HG03571 (cell line): ENCODE measurements at regions not wholly inside any gene's neighbourhood (a gene's known extent, or its start where the extent isn't known, plus 50 kb on each side); places are given as distances from the start of the nearest gene placed in this dataset.

Experiments
- ATAC-seq: cut with Tn5 transposase; IDR thresholded peaks from one replicate; pipeline ENCODE4 v1.9.1; 2021; ENCODE audit not compliant: unreplicated experiment

DNA sequence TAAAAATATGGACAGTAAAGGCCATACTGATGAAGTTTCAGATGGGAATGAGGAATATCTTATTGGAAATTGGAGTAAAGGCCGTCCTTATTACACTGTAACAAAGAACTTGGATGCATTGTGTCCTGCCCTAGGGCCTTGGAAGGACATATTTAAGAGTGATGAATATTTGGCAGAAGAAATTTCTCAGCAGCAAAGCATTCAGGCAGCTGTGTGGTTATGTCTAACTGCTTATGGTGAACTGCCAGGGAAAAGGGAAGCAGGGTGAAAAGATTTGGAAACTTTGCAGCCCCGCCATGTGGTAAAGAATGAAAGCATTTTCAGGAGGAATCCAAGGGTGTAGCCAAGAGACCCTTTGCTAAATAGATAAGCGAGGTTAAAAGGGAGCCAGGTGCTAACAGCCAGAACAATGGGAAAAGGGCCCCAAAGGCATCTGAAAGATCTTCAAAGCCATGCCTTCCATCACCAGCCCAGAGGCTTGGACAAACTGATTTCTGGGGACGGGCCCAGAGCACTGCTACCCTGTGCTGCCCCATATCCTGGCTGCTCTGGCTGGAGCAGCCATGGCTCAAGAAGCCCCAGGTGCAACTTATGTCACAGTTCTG is 200.0 kb downstream of the PTPRU start:
- no peak for ATAC-seq

DNA sequence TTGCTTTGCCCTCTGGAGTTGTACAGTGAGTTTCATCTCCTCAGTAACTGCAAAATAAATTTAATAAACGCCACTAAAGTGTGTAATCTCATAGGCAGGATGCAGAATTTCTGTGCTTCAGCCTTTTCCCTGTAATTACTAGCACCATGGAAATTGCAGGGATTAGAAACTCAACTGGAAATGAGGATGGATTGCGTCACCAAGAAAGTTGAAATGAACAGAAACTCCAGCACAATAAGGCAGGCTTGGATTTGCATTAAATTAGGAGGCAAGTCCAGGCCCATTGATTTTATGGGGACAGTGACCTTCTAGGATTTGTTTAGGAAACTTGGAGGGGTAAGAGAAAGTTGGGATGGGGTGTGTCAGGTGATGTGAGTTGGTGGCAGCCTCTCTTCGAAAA is 197.5 kb downstream of the PTPRU start:
- no peak for ATAC-seq

DNA sequence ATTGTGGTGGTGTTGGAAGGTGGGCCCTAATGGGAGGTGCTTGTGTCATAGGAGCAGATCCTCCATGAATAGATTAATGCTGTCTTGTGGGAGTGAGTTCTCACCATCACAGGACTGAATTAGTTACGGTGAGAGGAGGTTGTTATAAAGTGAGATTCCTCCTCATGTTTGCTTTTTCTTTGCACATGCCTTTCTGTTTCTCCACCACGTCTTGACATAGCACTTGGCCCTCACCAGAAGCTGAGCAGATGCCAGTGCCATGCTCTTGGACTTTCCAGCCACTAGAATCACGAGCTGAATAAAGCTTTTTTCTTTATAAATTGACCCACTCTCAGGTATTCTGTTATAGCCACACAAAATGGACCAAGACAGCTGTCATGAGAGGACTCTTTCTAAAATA is 194.8 kb downstream of the PTPRU start:
- ATAC-seq = no peak

DNA sequence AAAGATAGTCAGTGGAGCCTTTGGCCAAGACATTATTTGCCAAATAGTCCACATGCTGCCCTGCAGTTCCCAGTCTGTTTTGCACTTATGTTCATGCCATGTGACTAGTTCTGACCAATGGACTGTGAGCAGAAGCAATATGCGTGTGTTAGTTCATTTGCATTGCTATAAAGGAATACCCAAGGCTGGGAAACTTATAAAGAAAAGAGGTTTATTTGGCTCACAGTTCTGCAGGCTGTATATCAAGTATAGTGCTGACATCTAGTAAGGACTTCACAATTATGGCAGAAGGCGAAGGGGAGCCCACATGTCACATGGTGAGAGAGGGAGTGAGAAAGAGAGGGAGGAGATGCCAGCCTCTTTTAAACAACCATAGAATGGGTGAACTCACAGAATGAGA is 193.3 kb downstream of the PTPRU start:
- no peak for ATAC-seq

DNA sequence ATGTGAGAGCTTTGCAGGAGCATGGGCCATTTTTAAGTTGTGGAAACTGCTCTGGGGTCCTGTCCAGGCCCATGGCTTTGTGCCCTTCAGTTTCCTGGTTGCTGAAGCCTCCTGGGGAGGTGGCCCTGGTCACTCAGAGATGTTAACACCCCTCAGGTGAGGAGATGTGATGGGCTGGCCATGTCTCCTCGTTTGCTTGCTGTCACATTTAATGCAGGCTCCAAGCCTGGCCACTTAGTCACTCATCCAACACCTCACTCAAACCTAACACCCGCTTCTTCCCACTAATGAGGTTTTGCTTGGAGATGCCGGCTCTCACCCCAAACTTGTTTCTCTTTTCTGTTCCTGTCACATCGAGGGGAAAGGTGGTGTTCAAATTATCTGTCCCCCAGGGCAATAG is 192.7 kb downstream of the PTPRU start:
- no peak for ATAC-seq

DNA sequence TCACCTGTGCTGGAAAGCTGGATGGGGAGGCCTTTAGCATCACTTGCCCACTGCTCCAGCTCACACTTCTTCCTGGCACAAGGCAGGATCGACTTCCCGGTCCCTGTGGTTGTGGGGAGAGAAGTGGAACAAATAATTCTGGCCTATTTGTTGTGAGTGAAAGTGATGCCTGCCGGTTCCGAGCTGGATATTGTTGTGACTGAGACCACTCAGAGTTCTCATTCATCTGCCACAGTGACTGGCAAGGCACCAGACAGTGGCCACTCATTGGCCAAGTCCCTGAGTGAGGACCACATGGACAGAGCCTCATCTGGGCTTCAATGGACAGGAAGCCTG is 191.9 kb downstream of the PTPRU start:
- no peak for ATAC-seq

DNA sequence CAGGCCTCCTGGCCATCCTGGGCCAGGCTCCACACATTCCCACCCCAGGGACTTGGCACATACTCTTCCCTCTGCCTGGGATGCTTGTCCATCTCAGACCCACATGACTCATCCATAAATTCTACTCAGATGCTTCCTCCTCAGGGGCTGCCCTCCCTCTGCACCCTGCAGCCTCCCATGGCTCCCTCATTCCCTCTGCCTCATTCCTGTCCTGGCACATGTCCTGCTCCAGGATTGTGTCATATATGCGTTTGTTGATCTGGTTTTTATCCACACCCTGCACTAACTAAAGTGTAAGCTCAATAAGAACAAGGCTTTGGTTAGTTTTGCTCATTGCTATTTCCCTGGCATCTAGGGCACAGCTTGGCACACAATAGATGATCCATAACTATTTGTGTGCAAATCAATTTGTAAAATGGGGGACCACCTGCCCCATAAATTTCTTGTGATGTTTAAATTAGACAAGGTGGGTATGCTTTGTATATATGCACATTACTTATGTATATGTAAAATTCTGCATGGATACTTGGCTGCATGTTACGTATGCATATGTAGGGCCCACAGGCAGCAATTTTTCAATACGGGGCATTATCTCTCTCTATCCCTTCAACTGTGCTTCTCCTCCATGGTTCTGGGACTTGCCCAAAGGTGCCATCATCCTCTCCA is 191.4 kb downstream of the PTPRU start:
- ATAC-seq = no peak

DNA sequence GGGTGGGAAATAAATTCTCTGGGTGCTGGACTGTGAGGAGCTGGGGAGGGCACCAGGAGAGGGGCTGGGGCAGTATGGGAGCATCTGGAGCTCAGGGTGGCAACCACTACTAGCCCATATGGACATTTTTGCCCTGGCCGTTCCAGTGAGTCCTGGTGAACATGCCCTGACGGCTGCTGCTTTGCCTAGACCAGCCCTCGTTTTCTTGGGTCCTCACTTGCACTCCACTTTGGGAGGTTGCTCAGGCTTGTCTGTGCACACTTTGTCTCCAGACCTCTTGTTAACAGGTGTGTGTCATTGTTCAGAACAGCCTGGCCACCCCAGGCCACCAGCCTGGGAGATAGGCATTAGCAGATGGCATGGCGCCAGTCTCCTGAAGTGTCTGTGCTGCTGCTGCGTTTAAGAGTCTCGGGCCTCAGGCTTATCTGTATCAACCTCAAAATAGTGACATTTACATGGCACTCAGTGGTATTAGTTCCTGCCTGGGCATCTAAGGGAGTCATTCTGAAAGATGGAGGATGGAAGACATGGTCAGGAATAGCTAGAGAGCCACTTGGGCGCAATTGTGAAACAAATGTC is 190.5 kb downstream of the PTPRU start:
- ATAC-seq = no peak

DNA sequence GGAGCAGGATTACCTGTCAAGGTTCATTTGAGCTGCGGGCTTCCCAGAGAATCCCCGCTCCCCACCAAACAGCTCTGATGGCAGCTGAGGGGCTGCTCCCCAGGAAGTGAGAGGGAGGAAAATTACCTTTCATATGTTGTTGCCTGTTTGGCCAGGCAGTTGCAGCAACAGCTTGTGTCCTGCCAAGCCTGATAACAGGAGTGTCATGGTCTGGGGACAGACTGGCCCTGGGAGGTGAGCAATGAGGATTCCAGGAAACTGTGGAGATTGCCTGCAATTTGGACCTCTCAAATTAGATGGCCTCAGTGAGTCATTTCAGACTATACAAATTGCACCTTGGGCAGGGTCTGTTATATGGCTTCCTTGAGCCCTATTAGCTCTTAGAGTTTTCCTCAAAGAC is 189.3 kb downstream of the PTPRU start:
- no peak for ATAC-seq

DNA sequence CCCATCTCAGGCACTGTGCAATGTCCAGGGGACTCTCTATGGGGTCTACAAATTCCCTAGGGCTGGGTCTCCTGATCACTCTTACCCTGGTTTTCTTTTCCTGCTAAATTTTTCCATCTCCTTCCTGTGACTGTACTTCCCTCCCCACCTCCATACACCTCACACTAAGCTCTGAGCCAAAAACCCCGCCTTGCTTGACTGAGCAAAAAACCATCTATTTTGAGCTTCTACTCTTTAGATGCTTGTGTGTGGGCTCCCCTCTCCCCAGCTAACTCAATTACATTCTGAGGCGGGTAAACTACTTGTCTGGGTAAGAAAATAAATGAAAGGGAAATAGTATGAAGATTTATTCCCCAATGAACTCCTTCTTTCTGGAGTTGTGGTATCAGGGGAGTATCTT is 187.9 kb downstream of the PTPRU start:
- no peak for ATAC-seq

DNA sequence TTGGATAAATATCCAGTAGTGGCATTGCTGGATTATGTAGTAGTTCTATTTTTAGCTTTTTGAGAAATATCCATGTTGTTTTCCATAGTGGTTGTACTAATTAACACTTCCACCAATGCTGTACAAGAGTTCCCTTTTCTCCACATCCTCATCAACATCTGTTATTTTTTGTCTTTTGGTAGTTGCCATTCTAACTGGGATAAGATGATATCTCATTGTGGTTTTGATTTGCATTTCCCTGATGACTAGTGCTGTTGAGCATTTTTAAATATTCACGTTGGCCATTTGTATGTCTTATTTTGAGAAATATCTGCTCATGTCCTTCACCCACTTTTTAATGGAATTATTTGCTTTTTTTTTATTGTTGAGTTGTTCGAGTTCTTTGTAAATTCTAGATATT is 183.9 kb downstream of the PTPRU start:
- no peak for ATAC-seq

DNA sequence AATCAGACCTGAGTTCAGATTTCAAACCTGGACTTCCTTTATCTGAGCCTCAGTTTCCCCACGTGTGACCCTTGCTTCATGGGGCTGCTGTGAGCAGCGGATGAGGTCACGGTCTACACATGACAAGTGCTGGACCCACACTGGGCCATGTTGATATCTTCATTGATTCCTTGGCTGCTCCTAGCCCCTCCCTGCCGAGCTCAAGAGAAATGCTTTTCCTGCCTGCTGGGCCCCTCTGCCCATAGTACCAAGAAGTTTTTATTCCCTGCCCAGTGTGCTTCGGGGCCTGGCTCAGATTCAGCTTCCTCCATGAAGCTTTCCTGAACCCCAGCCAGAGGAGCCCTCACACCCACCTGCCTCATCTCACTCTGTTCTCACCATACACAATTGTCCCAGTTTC is 181.6 kb downstream of the PTPRU start:
- ATAC-seq = no peak

DNA sequence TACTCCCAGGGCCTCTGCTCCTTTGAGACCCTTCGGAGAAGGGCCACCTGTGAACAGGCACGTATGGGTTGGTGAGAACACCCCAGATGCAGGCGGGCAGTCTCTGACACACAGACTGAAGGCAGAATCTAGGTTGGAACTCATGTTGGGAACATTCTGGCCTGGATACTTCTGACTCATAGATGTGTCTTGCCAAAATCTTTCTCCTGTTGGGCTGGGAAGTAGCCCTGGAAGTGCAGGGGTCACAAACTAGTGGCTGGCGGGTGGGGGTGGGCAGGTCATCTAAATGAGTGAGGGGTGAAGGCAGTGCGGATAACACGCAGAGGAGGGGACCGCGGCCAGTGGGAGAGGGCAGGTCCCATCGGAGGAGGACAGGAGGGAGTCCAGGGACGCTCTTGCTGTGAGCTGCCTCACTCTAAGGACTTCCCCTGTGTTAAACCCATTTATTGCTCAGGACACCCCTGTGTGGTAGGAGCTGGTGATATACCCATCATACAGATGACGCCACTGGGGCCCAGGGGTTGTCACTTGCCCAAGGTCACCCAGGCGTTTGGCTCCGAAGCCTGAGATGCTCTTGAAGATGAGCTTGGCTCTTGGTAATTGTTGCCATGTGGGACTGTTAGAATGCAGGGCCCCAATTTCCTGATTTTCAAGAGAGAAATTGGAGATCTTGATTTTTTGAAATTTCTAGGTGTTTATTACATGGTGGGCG is 181.0 kb downstream of the PTPRU start:
- ATAC-seq = no peak

DNA sequence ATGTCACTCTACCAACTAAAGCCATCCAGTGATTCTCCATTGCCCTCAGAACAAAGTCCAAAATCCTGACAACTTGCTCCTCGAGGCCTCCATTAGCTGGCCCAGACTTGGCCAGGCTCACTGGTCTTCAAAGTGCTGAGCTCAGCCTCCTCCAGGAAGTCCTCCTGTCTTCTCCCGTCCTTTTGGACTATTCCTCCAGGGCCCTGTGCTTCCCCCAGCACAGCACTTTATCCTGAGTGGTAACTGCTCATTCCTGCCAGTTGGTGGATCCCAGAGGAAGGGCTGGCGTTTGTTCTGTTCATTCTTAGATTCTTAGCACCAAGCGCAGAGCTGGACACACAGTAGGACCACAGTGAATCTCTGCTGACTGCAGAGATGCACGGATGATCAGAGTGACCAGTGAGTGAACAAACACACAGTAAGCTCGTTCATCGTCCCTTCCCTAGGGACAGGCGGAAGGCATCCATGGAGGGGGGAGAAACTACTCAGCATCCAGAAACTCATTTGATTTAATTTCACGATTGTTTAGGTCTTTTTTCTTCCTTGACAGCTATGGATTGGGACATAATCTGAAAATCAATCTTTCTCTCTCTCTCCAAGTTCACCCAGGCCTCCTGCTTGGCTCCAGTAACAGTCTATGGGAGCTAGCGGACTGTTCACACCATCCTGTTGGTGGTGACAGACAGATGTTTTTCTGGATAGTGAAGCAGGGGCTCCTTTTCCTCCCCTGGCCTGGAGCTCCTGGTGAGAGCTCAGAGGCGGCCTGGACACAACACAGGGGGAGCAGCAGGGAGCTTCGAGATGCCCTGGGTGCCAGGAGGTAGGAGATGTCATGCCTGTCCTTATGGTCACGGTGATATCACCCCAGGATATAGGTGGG is 180.2 kb downstream of the PTPRU start:
- ATAC-seq = no peak

DNA sequence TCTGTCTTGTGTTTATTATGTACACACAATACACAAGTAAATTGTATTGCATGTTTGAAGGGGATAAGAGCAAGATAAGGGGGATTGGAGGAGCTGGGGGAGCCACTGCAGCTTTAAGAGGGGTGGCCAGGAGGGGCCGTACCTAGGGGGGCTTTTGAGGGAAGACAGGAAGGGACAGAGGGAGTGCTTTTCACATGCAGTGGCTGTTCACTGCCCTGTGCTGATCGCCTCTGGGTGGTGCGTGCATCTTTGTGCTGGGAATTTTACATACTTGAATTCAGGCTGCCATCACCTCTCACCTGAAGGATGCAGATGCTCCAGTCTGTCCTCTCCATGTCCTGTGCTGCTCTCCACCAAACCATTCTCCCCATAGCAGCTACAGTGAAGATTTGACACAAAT is 179.5 kb downstream of the PTPRU start:
- no peak for ATAC-seq

DNA sequence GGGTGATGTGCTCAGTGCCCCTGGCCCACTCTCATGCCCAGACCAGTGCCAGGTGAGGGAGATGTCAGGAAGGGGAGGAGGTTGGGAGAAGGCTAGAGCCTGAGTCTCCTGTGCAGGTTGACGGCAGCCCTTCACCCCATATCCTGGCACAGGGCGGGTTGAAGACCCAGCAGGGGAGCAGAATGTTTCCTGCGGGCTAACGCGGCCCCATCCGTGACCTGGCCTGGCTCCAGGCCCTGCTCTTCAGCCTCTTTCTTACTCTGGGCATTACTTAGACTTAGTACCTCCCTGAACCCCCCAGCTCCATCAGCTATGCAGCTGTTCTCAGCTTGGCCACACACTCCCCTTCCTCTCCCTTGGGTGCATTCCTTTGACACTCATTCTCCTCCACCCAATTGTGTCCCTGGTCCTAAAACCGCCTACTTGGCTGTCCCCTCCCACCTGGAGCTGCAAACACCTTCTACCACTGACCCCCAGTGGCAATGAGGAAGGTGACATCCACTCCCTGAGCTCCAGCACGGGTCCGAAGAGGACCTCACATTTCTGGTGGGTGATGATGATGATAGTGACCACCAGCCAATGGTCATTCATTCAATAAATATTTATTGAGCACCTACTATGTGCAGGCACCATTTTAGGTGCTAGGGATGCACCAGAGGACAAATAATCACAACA is 179.0 kb downstream of the PTPRU start:
- no peak for ATAC-seq

DNA sequence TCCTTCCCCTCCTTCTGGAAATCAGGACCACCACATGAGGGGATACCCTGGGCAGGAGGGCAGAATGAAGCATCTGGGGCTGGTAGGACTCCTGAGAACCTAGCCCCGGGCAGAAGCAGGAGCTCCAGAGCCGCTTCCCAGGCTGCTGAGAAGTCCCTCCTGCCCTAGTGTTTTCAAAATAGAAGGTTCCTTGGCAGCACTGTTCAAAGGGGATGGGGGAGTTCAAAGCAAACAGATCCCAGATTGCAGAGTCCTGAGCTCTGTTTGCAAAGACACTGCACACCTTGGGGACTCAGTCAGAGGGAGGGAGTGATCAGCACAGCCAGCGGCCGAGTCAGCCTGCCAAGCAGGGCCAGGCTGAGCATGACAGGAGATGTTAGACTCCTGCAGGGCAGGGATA is 177.8 kb downstream of the PTPRU start:
- no peak for ATAC-seq

DNA sequence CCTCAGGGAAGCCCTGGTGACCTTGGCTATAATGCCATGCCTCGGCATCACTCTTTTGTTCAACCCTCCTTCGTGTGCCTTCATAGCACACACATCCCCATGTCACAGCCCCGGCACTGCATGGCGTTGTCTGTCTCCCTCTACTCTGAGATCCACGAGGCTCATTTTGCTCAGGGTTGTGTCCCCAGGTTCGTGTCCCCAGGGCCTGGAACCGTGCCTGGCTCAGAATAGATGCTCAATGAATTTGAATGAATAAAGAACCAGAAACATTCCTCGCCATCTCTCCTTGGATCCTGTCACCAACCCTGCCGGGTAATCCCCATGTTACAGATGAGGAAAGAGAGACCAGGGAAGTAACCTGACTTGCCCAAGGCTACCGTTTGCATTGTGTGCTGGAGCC is 177.3 kb downstream of the PTPRU start:
- ATAC-seq = no peak

DNA sequence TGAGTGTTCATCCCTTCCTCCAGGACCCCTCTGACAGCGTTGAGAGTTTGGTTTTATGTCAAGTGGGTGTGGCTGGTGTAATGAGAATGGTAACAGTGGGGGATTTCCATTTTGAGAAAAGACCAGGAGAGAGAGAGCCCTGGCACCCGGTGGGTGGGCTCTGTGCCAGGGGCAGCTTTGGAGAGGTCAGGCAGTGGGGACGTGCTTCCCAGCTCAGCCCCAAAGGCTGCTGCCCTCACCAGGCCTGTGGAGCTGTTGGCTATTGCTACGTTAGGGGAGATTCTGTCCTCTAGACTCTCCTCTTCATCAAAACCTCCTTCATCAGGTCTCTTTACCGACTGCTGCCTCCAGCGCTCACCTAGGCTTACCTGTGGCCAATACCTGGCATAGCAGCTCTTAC is 176.3 kb downstream of the PTPRU start:
- no peak for ATAC-seq

DNA sequence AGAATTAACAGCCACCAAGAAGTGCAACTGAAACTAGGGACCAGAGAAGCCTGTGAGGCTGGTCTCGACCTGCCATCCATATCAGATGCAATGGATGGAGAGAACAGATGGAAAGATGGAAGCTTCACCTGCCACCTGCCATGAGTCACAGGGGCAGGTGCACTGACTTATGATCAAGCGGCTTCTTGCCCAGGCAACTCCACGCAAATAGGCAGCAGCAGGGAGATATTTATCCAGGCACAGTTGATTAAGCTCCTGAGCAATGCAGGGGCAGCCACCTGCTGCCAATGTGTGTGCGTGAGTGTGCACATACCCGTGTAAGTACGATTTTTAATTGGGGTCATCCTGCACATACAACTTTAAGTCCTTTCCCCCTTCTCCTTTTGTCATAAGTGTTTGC is 174.2 kb downstream of the PTPRU start:
- ATAC-seq = no peak

DNA sequence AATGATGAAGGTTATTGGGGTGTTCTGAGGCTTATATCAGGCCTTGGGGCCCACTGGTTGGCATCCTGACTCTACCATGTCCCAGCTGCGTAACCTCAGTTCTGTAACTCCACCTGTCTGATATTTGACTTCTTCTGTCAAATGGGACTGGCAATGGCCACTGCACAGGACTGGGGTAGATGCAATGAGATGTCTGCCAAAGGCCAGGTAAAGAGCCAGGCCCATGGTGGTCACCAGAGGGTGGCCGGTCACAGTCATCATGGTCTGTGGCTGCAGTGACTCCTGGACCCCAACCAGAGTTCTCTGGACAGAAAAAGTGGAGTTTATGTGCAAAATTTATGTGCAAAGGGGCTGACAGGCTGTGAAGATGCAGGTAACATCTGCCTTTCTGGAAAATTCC is 173.3 kb downstream of the PTPRU start:
- no peak for ATAC-seq
